ENCODE measurements at regions not wholly inside any gene's neighbourhood (a gene's known extent, or its start where the extent isn't known, plus 50 kb on each side); places are given as distances from the start of the nearest gene placed in this dataset.

GRCh38 chr15:22240403-22240802, 160.1 kb downstream of the OR4M2 start:
- no peak for TF ChIP-seq POLR2AphosphoS5 (IDR thresholded peaks at IDR 0.05; ENCODE audit: insufficient read depth, low read depth, low read length)
- TF ChIP-seq JUN (IDR thresholded peaks at IDR 0.05; ENCODE audit: borderline replicate concordance, insufficient read depth, insufficient read length, low read depth): no peak
